K562 (cell line): ENCODE measurements at regions not wholly inside any gene's neighbourhood (a gene's known extent, or its start where the extent isn't known, plus 50 kb on each side); places are given as distances from the start of the nearest gene placed in this dataset.
A peak's percentile ranks its signal among the peaks of the same experiment; 100 is the strongest.

Source experiments
- CEBPG ChIP-seq, 3 experiments: fragments of 200-800 bp in 1 of 3; sonication (Bioruptor generic) in 1 of 3; sonication (generic) in 1 of 3; formaldehyde crosslinking in 1 of 3; IDR thresholded peaks in 2 of 3; conservative IDR thresholded peaks in 1 of 3; 2 replicates each; pipeline versions ENCODE4 v1.6.1 to v1.8.0; 2016 to 2022; ENCODE audit warnings: missing compliant biosample characterization in 2 of 3, missing genetic modification characterization in 2 of 3, mild to moderate bottlenecking in 1 of 3, missing genetic modification reagents in 1 of 3
- CTCF ChIP-seq, 3 experiments: IDR thresholded peaks in 2 of 3; conservative IDR thresholded peaks in 1 of 3; 2 replicates each; pipeline ENCODE4 v1.5.1; 2011 to 2012; ENCODE audit warnings: low read length in 3 of 3, mild to moderate bottlenecking in 3 of 3, control low read depth in 2 of 3, improper control_type of control experiment in 1 of 3, inconsistent platforms in 1 of 3, low read depth in 1 of 3, mixed read lengths in 1 of 3, moderate library complexity in 1 of 3; ENCODE audit not compliant: insufficient read depth in 2 of 3
- CTCFL ChIP-seq: IDR thresholded peaks from 2 replicates; pipeline ENCODE4 v1.6.1; 2011; ENCODE audit warnings: borderline replicate concordance, low read depth, mild to moderate bottlenecking, moderate library complexity, low read length; ENCODE audit not compliant: insufficient read depth, poor library complexity, severe bottlenecking
- ESRRA ChIP-seq: fragments of 450-650 bp; IDR thresholded peaks from 2 replicates; pipeline ENCODE4 v1.6.1; 2014; ENCODE audit warnings: low read depth, mild to moderate bottlenecking, moderate library complexity, borderline replicate concordance
- RAD21 ChIP-seq, 2 experiments: fragments of 250-450 bp in 1 of 2; fragments of 450-650 bp in 1 of 2; sonication (Bioruptor Pico) in 1 of 2; formaldehyde crosslinking in 1 of 2; IDR thresholded peaks in 1 of 2; conservative IDR thresholded peaks in 1 of 2; 2 replicates each; pipeline versions ENCODE4 v1.4.0 to v1.8.0; 2020 to 2022; ENCODE audit warnings: mild to moderate bottlenecking in 2 of 2, moderate library complexity in 1 of 2
- SMC3 ChIP-seq: conservative IDR thresholded peaks from 2 replicates; pipeline ENCODE4 v1.6.1; 2011; ENCODE audit warnings: low read depth, low read length, improper control_type of control experiment; ENCODE audit not compliant: insufficient read depth

GRCh38 chr12:94725375-94726168, 75.2 kb upstream of the TMCC3 start (continued):
- TF ChIP-seq CEBPG (CRISPR knock-in tag; IDR thresholded peaks at IDR 0.05) (no peak), CEBPG (tag; conservative IDR thresholded peaks at IDR 0.05 in 1 of 2, IDR thresholded peaks at IDR 0.05 in 1 of 2) (peak in 1 of 2 experiments; percentile 16; a peak in 1 of 4 replicates), ESRRA (no peak), CTCF (IDR thresholded peaks at IDR 0.05 in 2 of 3, conservative IDR thresholded peaks at IDR 0.05 in 1 of 3; ENCODE audit: insufficient read depth in 2 of 3, low read depth in 1 of 3, low read length in 3 of 3) (peak; percentile 35 to 57 (median 46); a peak in 4 of 6 replicates), SMC3 (0 out of 2 replicates have a peak, but pooled peaks have one; percentile 30), RAD21 (CRISPR knock-in tag; conservative IDR thresholded peaks at IDR 0.05 in 1 of 2, IDR thresholded peaks at IDR 0.05 in 1 of 2) (peak; percentile 29 to 55; a peak in 3 of 4 replicates), CTCFL (no peak)
- TF ChIP-seq, all 486 proteins: peak for 6
